Gastrocnemius medialis (tissue), 4 donors: ENCODE measurements at regions not wholly inside any gene's neighbourhood (a gene's known extent, or its start where the extent isn't known, plus 50 kb on each side); places are given as distances from the start of the nearest gene placed in this dataset.
A peak's percentile ranks its signal among the peaks of the same experiment; 100 is the strongest.

Experiments
- ATAC-seq, 2 donors: fragments of 150-250 bp; one replicate each; pipeline ENCODE4 v1.9.1; 2016
- DNase-seq, 2 donors: peaks; one replicate each; pipeline ENCODE4 v3.0.0-alpha.2; 2019
- H3K27ac ChIP-seq, 4 donors: fragments of 200-600 bp; sonication (generic); 1 replicate in 1 of 4; 2 replicates in 3 of 4; pipeline ENCODE4 v1.5.1; 2016 to 2018; ENCODE audit warnings: mild to moderate bottlenecking in 2 of 4, moderate library complexity in 1 of 4
- H3K27me3 ChIP-seq, 3 donors: fragments of 200-600 bp; sonication (generic) in 2 of 3; 1 replicate in 1 of 3; 2 replicates in 2 of 3; pipeline versions ENCODE4 v1.5.1 to v1.6.0; 2016 to 2019; ENCODE audit warnings: mild to moderate bottlenecking in 1 of 3, moderate library complexity in 1 of 3
- H3K36me3 ChIP-seq, 2 donors: fragments of 200-600 bp; sonication (generic) in 1 of 2; one replicate each; pipeline ENCODE4 v1.5.1; 2017 to 2018
- H3K4me1 ChIP-seq, 2 donors: fragments of 200-600 bp; sonication (generic) in 1 of 2; one replicate each; pipeline ENCODE4 v1.5.1; 2016 to 2017; ENCODE audit warnings: mild to moderate bottlenecking in 2 of 2
- H3K4me3 ChIP-seq, 4 donors: fragments of 200-600 bp; sonication (generic) in 3 of 4; 1 replicate in 1 of 4; 2 replicates in 3 of 4; pipeline ENCODE4 v1.5.1; 2016 to 2019; ENCODE audit warnings: mild to moderate bottlenecking in 2 of 4
- H3K9me3 ChIP-seq, 3 donors: fragments of 200-600 bp; sonication (generic) in 2 of 3; 1 replicate in 1 of 3; 2 replicates in 2 of 3; pipeline ENCODE4 v1.5.1; 2016 to 2019
- CTCF ChIP-seq, 5 experiments: fragments of 450-650 bp in 3 of 5; fragments of 200-600 bp in 2 of 5; sonication (generic) in 2 of 5; IDR thresholded peaks in 4 of 5; conservative IDR thresholded peaks in 1 of 5; 1 replicate in 4 of 5; 2 replicates in 1 of 5; pipeline ENCODE4 v1.5.1; 2016 to 2019; ENCODE audit warnings: antibody characterized with exemption in 5 of 5, mild to moderate bottlenecking in 3 of 5, moderate library complexity in 3 of 5
- POLR2A ChIP-seq, 2 donors: fragments of 450-650 bp; IDR thresholded peaks; one replicate each; pipeline ENCODE4 v1.6.1; 2017; ENCODE audit warnings: antibody characterized with exemption in 2 of 2, mild to moderate bottlenecking in 2 of 2, moderate library complexity in 2 of 2
- in situ Hi-C, 4 donors: fragments of 200-750 bp; cut with MboI; loops; one replicate each; pipeline versions ENCODE4 v1.15.0 to v1.8.0; 2017; ENCODE audit warnings: low sequenced_read_pairs in 4 of 4
- intact Hi-C: fragments of 100-400 bp; cut with DNase I; formaldehyde crosslinking; loops from one replicate; pipeline ENCODE4 v1.15.1; 2023; ENCODE audit warnings: low total_unique reads

- no peak for ATAC-seq
- Histone ChIP-seq H3K4me3 (no peak overlapping the region), H3K36me3 (no peaks in the 10 kb centered on the region), H3K27me3 (no peaks in the 10 kb centered on the region), H3K9me3 (no peaks in the 10 kb centered on the region), H3K27ac (no peak overlapping the region), H3K4me1 (no peaks in the 10 kb centered on the region)
- intact Hi-C loops (no loop called here), in situ Hi-C loops (loop anchor here in 1 of 4 donors (25.0 kb wide), 1 partner anchor 106 kb away; no protein-coding TSS in a partner anchor)
- TF ChIP-seq POLR2A (IDR thresholded peaks at IDR 0.05) (no peak), CTCF (IDR thresholded peaks at IDR 0.05 in 4 of 5, conservative IDR thresholded peaks at IDR 0.05 in 1 of 5) (no peak)
- DNase-seq, result peak; percentile 30 to 33
These were observed 196.0 kb downstream of the MAFB start for GRCh38 chr20:40493071-40493470.

- no peaks in the 10 kb centered on the region for H3K9me3 ChIP-seq
- H3K27me3 ChIP-seq, result no peaks in the 10 kb centered on the region
- H3K4me3 ChIP-seq, result no peak overlapping the region
- ATAC-seq (no peak), DNase-seq (no peak)
- in situ Hi-C loops (loop anchor here in 1 of 4 donors (25.0 kb wide), 1 partner anchor 104 kb away; no protein-coding TSS in a partner anchor), intact Hi-C loops (no loop called here)
- H3K27ac ChIP-seq, result no peak overlapping the region
- H3K4me1 ChIP-seq, result no peaks in the 10 kb centered on the region
- TF ChIP-seq POLR2A (IDR thresholded peaks at IDR 0.05) (no peak), CTCF (IDR thresholded peaks at IDR 0.05 in 4 of 5, conservative IDR thresholded peaks at IDR 0.05 in 1 of 5) (no peak)
- no peaks in the 10 kb centered on the region for H3K36me3 ChIP-seq
These were observed 197.9 kb downstream of the MAFB start for GRCh38 chr20:40491009-40491590.

GRCh38 chr20:40489886-40490285 is 199.2 kb downstream of the MAFB start:
- Histone ChIP-seq H3K9me3 (no peaks in the 10 kb centered on the region), H3K4me3 (no peak overlapping the region), H3K27ac (no peak overlapping the region), H3K27me3 (no peaks in the 10 kb centered on the region), H3K36me3 (no peaks in the 10 kb centered on the region), H3K4me1 (no peaks in the 10 kb centered on the region)
- in situ Hi-C loops (loop anchor here in 1 of 4 donors (25.0 kb wide), 1 partner anchor 103 kb away; no protein-coding TSS in a partner anchor), intact Hi-C loops (no loop called here)
- DNase-seq (no peak), ATAC-seq (no peak)
- TF ChIP-seq CTCF (IDR thresholded peaks at IDR 0.05 in 4 of 5, conservative IDR thresholded peaks at IDR 0.05 in 1 of 5), result no peak
- no peak for TF ChIP-seq POLR2A (IDR thresholded peaks at IDR 0.05)

GRCh38 chr20:40488401-40488800 is 200.6 kb downstream of the MAFB start:
- Histone ChIP-seq H3K36me3 (no peaks in the 10 kb centered on the region), H3K4me3 (no peak overlapping the region), H3K27ac (no peak overlapping the region), H3K27me3 (no peaks in the 10 kb centered on the region), H3K4me1 (no peaks in the 10 kb centered on the region), H3K9me3 (no peaks in the 10 kb centered on the region)
- intact Hi-C loops, result no loop called here
- in situ Hi-C loops, result loop anchor here in 1 of 4 donors (25.0 kb wide), 1 partner anchor 101 kb away; no protein-coding TSS in a partner anchor
- DNase-seq (no peak), ATAC-seq (no peak)
- TF ChIP-seq CTCF (IDR thresholded peaks at IDR 0.05 in 4 of 5, conservative IDR thresholded peaks at IDR 0.05 in 1 of 5) (no peak), POLR2A (IDR thresholded peaks at IDR 0.05) (no peak)
